Epithelial cell of esophagus (primary cell): ENCODE measurements at regions not wholly inside any gene's neighbourhood (a gene's known extent, or its start where the extent isn't known, plus 50 kb on each side); places are given as distances from the start of the nearest gene placed in this dataset.

Experiments
- DNase-seq: peaks from one replicate; pipeline ENCODE4 v3.0.0; 2010; ENCODE audit warnings: low read depth
- H3K4me3 ChIP-seq: 2 replicates; pipeline ENCODE4 v1.5.1; 2011; ENCODE audit warnings: mild to moderate bottlenecking, low read length, control low read depth
- CTCF ChIP-seq: IDR thresholded peaks from 2 replicates; pipeline ENCODE4 v1.5.1; 2011; ENCODE audit warnings: low read depth, mild to moderate bottlenecking, low read length, control low read depth, inconsistent platforms; ENCODE audit not compliant: insufficient read depth; ENCODE audit errors: missing control alignments

DNA sequence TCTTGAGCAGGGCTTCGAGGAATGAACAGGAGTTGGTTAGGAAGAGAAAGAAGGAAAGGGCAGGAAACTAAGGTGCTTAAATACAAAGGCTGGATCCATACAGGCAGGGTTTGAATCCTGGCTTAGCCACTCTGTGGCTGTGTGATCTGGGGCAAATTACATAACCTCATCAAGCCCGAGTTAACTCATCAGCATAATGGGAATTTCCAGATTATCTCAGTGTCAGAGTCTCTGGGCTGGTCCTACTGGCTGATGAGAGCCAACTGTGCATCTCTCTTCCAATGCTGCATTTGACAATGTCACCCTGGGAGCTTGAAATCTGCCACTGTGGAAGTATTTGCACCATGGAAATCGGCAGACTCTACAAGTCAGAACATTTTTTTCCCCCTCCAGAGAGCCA lies 83.8 kb upstream of the SLC6A6 start:
- DNase-seq: no peak
- H3K4me3 ChIP-seq: no peak overlapping the region
- TF ChIP-seq CTCF: no peak

DNA sequence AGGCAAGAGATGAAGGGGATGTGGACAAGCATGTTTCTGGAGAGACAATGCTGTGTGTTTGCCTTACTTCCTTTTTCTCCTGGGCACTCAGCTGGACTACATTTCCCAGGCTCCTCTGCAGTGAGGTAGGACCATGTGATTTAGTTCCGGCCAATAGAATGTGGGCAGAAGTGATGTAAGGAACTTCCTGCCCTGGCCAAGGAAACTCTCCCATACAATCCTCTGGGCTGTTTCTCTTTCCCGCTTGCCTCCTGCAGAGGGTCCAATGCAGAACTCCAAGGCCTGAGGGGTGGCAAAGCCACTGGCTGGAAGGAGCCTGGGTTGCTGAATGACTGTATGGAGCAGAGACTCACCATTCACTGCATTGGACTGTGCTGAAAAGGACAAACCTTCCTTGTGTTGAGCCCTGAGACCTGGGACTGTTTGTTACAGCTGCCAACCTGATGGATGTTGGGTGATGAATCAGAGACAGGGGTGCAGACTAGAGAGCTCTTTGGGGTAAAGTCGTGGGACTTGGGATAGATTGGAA lies 82.7 kb upstream of the SLC6A6 start:
- no peak overlapping the region for H3K4me3 ChIP-seq
- peak; percentile 80 for DNase-seq
- TF ChIP-seq CTCF: no peak

GRCh38 chr3:14320219-14320618 lies 82.2 kb upstream of the SLC6A6 start:
- TF ChIP-seq CTCF: no peak
- no peak for DNase-seq
- H3K4me3 ChIP-seq: no peak overlapping the region

- H3K4me3 ChIP-seq: no peak overlapping the region
- DNase-seq: no peak
- TF ChIP-seq CTCF: no peak
These were observed 80.4 kb upstream of the SLC6A6 start for GRCh38 chr3:14322001-14322400.

GRCh38 chr3:14322667-14323295 lies 79.6 kb upstream of the SLC6A6 start:
- no peak overlapping the region for H3K4me3 ChIP-seq
- DNase-seq: no peak
- TF ChIP-seq CTCF: no peak

DNA sequence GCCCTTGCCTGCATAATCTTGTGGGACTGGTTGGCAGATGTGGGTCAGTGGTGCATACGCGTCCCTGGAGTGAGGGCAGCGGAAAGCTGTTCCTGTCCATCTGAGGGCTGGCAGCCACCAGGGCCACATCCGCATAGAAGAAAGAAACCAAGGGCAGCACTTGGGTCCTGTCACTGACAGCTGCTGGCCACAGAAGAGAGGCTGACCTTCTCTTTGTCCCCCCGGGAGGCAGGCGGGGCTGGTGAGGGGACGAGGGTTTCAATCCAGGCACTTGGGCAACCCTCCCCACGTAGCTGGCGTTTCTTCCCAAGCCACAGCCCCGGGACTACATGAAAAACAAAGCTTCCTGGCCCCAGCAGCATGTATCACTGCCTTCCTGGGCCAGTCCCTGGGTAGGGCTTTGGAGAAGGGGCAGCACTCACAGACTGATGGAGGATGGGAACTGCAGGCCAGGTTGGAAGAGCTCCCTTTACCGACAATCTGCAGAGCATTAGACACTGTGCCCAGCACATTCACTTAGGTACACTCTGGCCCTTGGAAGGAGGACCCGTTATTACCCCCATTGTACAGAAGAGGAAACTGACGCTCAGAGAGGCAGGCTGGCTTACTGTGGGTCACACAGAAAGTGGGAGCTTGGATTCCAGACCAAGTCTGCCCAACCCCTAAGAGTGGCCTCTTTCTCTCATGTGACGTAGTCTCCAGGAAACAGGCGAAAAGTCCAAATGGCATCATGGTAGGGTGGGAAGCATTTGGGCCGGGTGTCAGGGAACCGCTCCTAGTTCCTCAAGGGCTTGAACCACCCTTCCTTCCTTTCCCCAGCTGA lies 78.8 kb upstream of the SLC6A6 start:
- no peak for DNase-seq
- no peak for TF ChIP-seq CTCF
- no peak overlapping the region for H3K4me3 ChIP-seq
